ENCODE measurements at regions not wholly inside any gene's neighbourhood (a gene's known extent, or its start where the extent isn't known, plus 50 kb on each side); places are given as distances from the start of the nearest gene placed in this dataset.
A peak's percentile ranks its signal among the peaks of the same experiment; 100 is the strongest.

DNA sequence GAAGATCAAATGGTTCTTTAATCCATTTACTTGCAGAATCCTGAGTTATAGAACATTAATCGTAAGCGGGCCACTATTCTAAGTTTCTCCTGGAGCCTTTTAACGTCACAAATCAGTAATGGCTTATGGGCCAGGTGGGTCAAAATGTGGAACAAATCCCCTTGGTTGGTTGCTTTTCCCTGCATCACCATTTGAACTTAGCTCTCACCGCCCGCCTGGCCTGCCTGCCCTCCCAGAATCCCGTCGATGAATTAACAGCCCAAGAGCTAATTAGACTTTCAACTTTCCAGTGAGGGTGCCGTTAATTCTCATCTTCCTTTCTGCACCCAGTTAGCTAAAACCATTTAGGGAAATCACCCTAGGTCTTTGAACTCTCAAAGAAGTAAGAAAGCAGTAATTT, 205.5 kb downstream of the RNF152 start:
- Histone ChIP-seq H3K4me1 (ENCODE audit: control insufficient read depth in 5 of 5, insufficient read depth in 5 of 5, low read length in 5 of 5) (no peaks in the 10 kb centered on the region), H3K27me3 (ENCODE audit: control insufficient read depth in 3 of 3, insufficient read depth in 3 of 3, low read length in 2 of 3) (no peaks in the 10 kb centered on the region), H3K9me3 (ENCODE audit: control insufficient read depth in 4 of 4, insufficient read depth in 3 of 4, low read length in 3 of 4) (no peaks in the 10 kb centered on the region), H3K27ac (ENCODE audit: low read depth in 1 of 2, low read length in 1 of 2) (no peak overlapping the region), H3K4me3 (no peak overlapping the region), H3K36me3 (ENCODE audit: control insufficient read depth in 4 of 4, insufficient read depth in 4 of 4, low read length in 4 of 4) (no peaks in the 10 kb centered on the region), H3K9ac (ENCODE audit: insufficient read depth in 1 of 2, low read length in 2 of 2) (no peak overlapping the region)
- DNase-seq (no peak), ATAC-seq (ENCODE audit: insufficient read depth, low FRiP score) (no peak)
- 91 to 94% methylated on average over 8 of the region's 8 CpGs for WGBS, 2 donors
- TF ChIP-seq, protein P1, sequence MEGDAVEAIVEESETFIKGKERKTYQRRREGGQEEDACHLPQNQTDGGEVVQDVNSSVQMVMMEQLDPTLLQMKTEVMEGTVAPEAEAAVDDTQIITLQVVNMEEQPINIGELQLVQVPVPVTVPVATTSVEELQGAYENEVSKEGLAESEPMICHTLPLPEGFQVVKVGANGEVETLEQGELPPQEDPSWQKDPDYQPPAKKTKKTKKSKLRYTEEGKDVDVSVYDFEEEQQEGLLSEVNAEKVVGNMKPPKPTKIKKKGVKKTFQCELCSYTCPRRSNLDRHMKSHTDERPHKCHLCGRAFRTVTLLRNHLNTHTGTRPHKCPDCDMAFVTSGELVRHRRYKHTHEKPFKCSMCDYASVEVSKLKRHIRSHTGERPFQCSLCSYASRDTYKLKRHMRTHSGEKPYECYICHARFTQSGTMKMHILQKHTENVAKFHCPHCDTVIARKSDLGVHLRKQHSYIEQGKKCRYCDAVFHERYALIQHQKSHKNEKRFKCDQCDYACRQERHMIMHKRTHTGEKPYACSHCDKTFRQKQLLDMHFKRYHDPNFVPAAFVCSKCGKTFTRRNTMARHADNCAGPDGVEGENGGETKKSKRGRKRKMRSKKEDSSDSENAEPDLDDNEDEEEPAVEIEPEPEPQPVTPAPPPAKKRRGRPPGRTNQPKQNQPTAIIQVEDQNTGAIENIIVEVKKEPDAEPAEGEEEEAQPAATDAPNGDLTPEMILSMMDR (IDR thresholded peaks at IDR 0.05; ENCODE audit: control extremely low read depth, extremely low read depth), result no peak

GRCh38 chr18:61683856-61684255, 209.0 kb downstream of the RNF152 start:
- WGBS, 2 donors, result 85 to 93% methylated on average over 2 of the region's 2 CpGs
- Histone ChIP-seq H3K36me3 (ENCODE audit: control insufficient read depth in 4 of 4, insufficient read depth in 4 of 4, low read length in 4 of 4) (no peaks in the 10 kb centered on the region), H3K27ac (ENCODE audit: low read depth in 1 of 2, low read length in 1 of 2) (no peak overlapping the region), H3K9me3 (ENCODE audit: control insufficient read depth in 4 of 4, insufficient read depth in 3 of 4, low read length in 3 of 4) (peaks cover 0 to 8% (median 4%) of the 10 kb centered on the region in 4 donors), H3K27me3 (ENCODE audit: control insufficient read depth in 3 of 3, insufficient read depth in 3 of 3, low read length in 2 of 3) (no peaks in the 10 kb centered on the region), H3K4me1 (ENCODE audit: control insufficient read depth in 5 of 5, insufficient read depth in 5 of 5, low read length in 5 of 5) (no peaks in the 10 kb centered on the region), H3K4me3 (no peak overlapping the region), H3K9ac (ENCODE audit: insufficient read depth in 1 of 2, low read length in 2 of 2) (no peak overlapping the region)
- TF ChIP-seq, protein P1 (IDR thresholded peaks at IDR 0.05; ENCODE audit: control extremely low read depth, extremely low read depth), result no peak
- DNase-seq, result no peak
- ATAC-seq (ENCODE audit: insufficient read depth, low FRiP score), result no peak

- H3K4me1 ChIP-seq (ENCODE audit: control insufficient read depth in 5 of 5, insufficient read depth in 5 of 5, low read length in 5 of 5), result no peaks in the 10 kb centered on the region
- no peak overlapping the region for H3K27ac ChIP-seq (ENCODE audit: low read depth in 1 of 2, low read length in 1 of 2)
- TF ChIP-seq, protein P1 (IDR thresholded peaks at IDR 0.05; ENCODE audit: control extremely low read depth, extremely low read depth), result no peak
- H3K27me3 ChIP-seq (ENCODE audit: control insufficient read depth in 3 of 3, insufficient read depth in 3 of 3, low read length in 2 of 3), result no peaks in the 10 kb centered on the region
- ATAC-seq (ENCODE audit: insufficient read depth, low FRiP score) (no peak), DNase-seq (no peak)
- no peak overlapping the region for H3K9ac ChIP-seq (ENCODE audit: insufficient read depth in 1 of 2, low read length in 2 of 2)
- H3K4me3 ChIP-seq, result no peak overlapping the region
- no peaks in the 10 kb centered on the region for H3K36me3 ChIP-seq (ENCODE audit: control insufficient read depth in 4 of 4, insufficient read depth in 4 of 4, low read length in 4 of 4)
- WGBS, 2 donors, result 84 to 88% methylated on average over 2 of the region's 2 CpGs
- peaks cover 0 to 8% (median 4%) of the 10 kb centered on the region in 4 donors for H3K9me3 ChIP-seq (ENCODE audit: control insufficient read depth in 4 of 4, insufficient read depth in 3 of 4, low read length in 3 of 4)
These were observed 211.7 kb downstream of the RNF152 start for GRCh38 chr18:61681065-61681464.

GRCh38 chr18:61679836-61680235, 213.0 kb downstream of the RNF152 start:
- H3K36me3 ChIP-seq (ENCODE audit: control insufficient read depth in 4 of 4, insufficient read depth in 4 of 4, low read length in 4 of 4), result no peaks in the 10 kb centered on the region
- peak in 1 of 3 donors; percentile 3 for DNase-seq

More at GRCh38 chr18:61679836-61680235, 213.0 kb downstream of the RNF152 start:
- Histone ChIP-seq H3K4me3 (no peak overlapping the region), H3K27ac (ENCODE audit: low read depth in 1 of 2, low read length in 1 of 2) (no peak overlapping the region), H3K9me3 (ENCODE audit: control insufficient read depth in 4 of 4, insufficient read depth in 3 of 4, low read length in 3 of 4) (peaks cover 0 to 8% (median 4%) of the 10 kb centered on the region in 4 donors), H3K27me3 (ENCODE audit: control insufficient read depth in 3 of 3, insufficient read depth in 3 of 3, low read length in 2 of 3) (no peaks in the 10 kb centered on the region), H3K9ac (ENCODE audit: insufficient read depth in 1 of 2, low read length in 2 of 2) (no peak overlapping the region), H3K4me1 (ENCODE audit: control insufficient read depth in 5 of 5, insufficient read depth in 5 of 5, low read length in 5 of 5) (no peaks in the 10 kb centered on the region)
- no peak for ATAC-seq (ENCODE audit: insufficient read depth, low FRiP score)
- 83 to 91% methylated on average over 3 of the region's 3 CpGs for WGBS, 2 donors
- TF ChIP-seq, protein P1 (IDR thresholded peaks at IDR 0.05; ENCODE audit: control extremely low read depth, extremely low read depth), result no peak
